ENCODE measurements at regions not wholly inside any gene's neighbourhood (a gene's known extent, or its start where the extent isn't known, plus 50 kb on each side); places are given as distances from the start of the nearest gene placed in this dataset.
A peak's percentile ranks its signal among the peaks of the same experiment; 100 is the strongest.

DNA sequence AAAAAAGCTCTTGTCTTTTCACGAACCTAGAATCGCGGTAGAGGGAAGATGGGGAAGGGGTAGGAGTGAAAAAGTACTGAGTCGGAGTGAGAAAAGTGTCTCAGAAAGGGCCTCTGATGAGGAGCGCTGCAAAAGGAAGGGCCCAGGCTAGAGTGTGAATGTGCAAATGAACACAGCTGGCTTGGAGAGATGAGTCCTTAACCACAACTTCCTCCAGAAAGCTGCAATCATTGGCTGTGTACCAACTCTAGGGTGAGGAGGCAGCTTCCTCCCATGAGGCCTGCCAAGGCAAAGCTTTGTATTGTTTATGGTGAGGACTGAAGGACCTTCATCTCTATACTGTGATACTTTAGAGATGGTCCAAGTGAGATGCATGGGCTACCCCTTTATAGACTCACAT is 566.9 kb upstream of the ANO5 start:
- H3K27ac ChIP-seq (ENCODE audit: low read depth, low read length) = no peak overlapping the region
- no peaks in the 10 kb centered on the region for H3K27me3 ChIP-seq (ENCODE audit: control insufficient read depth, insufficient read depth, low read length)
- no peaks in the 10 kb centered on the region for H3K4me1 ChIP-seq (ENCODE audit: control insufficient read depth, insufficient read depth, low read length)
- DNase-seq (ENCODE audit: low read depth in 4 of 6, low spot score in 6 of 6) = no peak
- no peaks in the 10 kb centered on the region for H3K9me3 ChIP-seq (ENCODE audit: control insufficient read depth, insufficient read depth, low read length)
- H3K36me3 ChIP-seq (ENCODE audit: control insufficient read depth, insufficient read depth, low read length) = no peaks in the 10 kb centered on the region
- WGBS (ENCODE audit: insufficient coverage) = 96% methylated on average over 4 of the region's 5 CpGs
- H3K4me3 ChIP-seq (ENCODE audit: low read depth, low read length) = no peak overlapping the region

DNA sequence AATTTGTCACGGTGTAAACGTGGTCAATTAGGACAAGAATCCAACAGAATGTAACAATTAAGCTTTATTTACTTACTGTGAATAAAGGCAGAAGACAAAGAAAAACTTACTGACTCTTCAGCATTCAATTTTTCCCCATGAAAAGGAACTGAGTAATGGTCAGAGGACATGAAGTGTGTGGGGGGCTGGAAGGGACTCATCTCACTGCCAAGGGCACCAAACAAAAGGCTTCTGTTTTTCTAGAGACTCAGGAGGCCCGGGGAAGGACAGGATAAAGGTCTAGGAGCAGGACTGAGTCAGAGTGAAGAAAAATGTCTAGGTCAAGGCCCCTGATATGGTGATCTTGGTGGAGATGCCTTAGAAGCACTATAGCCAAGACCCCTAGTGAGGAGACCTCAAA is 564.2 kb upstream of the ANO5 start:
- no peak overlapping the region for H3K4me3 ChIP-seq (ENCODE audit: low read depth, low read length)
- no peak overlapping the region for H3K27ac ChIP-seq (ENCODE audit: low read depth, low read length)
- DNase-seq (ENCODE audit: low read depth in 4 of 6, low spot score in 6 of 6) = no peak
- 36% methylated on average over 1 of the region's 3 CpGs for WGBS (ENCODE audit: insufficient coverage)
- H3K9me3 ChIP-seq (ENCODE audit: control insufficient read depth, insufficient read depth, low read length) = no peaks in the 10 kb centered on the region
- no peaks in the 10 kb centered on the region for H3K27me3 ChIP-seq (ENCODE audit: control insufficient read depth, insufficient read depth, low read length)
- H3K4me1 ChIP-seq (ENCODE audit: control insufficient read depth, insufficient read depth, low read length) = no peaks in the 10 kb centered on the region
- no peaks in the 10 kb centered on the region for H3K36me3 ChIP-seq (ENCODE audit: control insufficient read depth, insufficient read depth, low read length)

DNA sequence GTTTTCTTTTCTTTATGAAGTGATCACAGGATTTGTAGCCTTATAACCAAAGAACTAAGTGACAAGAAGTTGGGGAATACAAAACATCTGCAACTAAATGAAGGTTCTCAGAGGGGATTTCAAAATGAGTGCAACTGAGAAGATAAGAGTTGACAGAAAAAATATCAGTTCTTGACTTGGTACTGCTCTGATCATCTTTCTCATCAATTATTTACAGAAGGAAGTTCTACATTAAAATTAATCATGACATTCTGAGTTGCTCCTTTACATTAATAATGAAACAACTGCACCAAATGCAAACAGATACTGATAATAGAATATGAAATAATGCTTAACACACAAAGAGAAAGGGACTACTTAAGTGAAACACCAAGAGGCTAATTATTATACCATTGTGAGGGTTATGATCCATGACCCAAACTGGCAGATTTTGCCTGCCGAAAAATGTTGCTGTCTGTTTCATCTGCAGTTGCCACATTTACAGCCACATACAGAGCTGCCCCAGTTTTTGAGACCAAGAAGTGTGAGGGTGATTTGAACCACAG is 561.9 kb upstream of the ANO5 start:
- Histone ChIP-seq H3K27ac (ENCODE audit: low read depth, low read length) (no peak overlapping the region), H3K4me1 (ENCODE audit: control insufficient read depth, insufficient read depth, low read length) (no peaks in the 10 kb centered on the region), H3K4me3 (ENCODE audit: low read depth, low read length) (no peak overlapping the region), H3K27me3 (ENCODE audit: control insufficient read depth, insufficient read depth, low read length) (no peaks in the 10 kb centered on the region), H3K9me3 (ENCODE audit: control insufficient read depth, insufficient read depth, low read length) (no peaks in the 10 kb centered on the region), H3K36me3 (ENCODE audit: control insufficient read depth, insufficient read depth, low read length) (no peaks in the 10 kb centered on the region)
- DNase-seq (ENCODE audit: low read depth in 4 of 6, low spot score in 6 of 6) = peak in 1 of 6 donors; percentile 34
- no CpG with 5 or more reads among the region's 1 CpG for WGBS (ENCODE audit: insufficient coverage)

DNA sequence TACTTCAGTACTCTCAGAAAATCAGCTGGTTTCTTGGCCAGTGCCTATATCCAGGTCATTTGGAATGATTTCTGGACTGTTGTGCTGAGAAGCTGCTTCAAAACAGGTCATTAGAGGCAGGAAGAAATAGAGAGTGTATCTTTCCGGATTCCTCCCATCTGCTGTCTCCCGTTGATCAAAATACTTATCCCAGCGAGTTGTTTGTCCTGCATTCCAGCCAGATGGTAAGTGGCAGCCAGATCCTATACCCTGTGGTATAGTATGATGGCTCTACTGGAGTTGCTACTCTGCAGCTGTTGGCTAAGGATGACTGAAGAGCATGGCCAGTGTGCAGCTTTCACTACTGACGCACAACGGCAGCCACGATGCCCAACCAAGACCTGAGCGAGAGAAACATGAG is 560.9 kb upstream of the ANO5 start:
- Histone ChIP-seq H3K4me3 (ENCODE audit: low read depth, low read length) (no peak overlapping the region), H3K27ac (ENCODE audit: low read depth, low read length) (no peak overlapping the region), H3K4me1 (ENCODE audit: control insufficient read depth, insufficient read depth, low read length) (no peaks in the 10 kb centered on the region), H3K27me3 (ENCODE audit: control insufficient read depth, insufficient read depth, low read length) (no peaks in the 10 kb centered on the region), H3K36me3 (ENCODE audit: control insufficient read depth, insufficient read depth, low read length) (no peaks in the 10 kb centered on the region), H3K9me3 (ENCODE audit: control insufficient read depth, insufficient read depth, low read length) (no peaks in the 10 kb centered on the region)
- DNase-seq (ENCODE audit: low read depth in 4 of 6, low spot score in 6 of 6) = peak in 1 of 6 donors; percentile 70
- 57% methylated on average over 4 of the region's 7 CpGs for WGBS (ENCODE audit: insufficient coverage)

DNA sequence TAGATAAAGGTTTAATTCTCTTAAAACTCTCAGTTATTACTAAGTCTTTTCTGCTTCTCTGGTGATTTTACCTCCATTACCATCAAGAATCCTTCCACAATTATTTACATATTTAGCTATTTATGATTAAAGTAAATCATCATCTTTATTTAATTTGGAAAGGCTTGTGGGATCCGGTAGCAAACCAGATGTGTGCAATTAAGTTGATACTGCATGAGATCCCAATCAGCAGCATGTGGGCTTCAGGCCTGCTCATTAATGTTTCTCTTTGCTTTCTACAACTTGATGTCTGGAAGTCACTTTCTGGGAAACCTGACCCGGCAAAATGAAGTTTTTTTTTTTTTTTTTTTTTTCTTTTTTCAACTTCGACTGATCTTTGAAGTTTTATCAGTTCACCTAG is 558.4 kb upstream of the ANO5 start:
- no peaks in the 10 kb centered on the region for H3K27me3 ChIP-seq (ENCODE audit: control insufficient read depth, insufficient read depth, low read length)
- WGBS (ENCODE audit: insufficient coverage) = no CpG with 5 or more reads among the region's 3 CpGs
- H3K4me1 ChIP-seq (ENCODE audit: control insufficient read depth, insufficient read depth, low read length) = no peaks in the 10 kb centered on the region
- no peak for DNase-seq (ENCODE audit: low read depth in 4 of 6, low spot score in 6 of 6)
- H3K4me3 ChIP-seq (ENCODE audit: low read depth, low read length) = no peak overlapping the region
- H3K9me3 ChIP-seq (ENCODE audit: control insufficient read depth, insufficient read depth, low read length) = no peaks in the 10 kb centered on the region
- no peak overlapping the region for H3K27ac ChIP-seq (ENCODE audit: low read depth, low read length)
- no peaks in the 10 kb centered on the region for H3K36me3 ChIP-seq (ENCODE audit: control insufficient read depth, insufficient read depth, low read length)

DNA sequence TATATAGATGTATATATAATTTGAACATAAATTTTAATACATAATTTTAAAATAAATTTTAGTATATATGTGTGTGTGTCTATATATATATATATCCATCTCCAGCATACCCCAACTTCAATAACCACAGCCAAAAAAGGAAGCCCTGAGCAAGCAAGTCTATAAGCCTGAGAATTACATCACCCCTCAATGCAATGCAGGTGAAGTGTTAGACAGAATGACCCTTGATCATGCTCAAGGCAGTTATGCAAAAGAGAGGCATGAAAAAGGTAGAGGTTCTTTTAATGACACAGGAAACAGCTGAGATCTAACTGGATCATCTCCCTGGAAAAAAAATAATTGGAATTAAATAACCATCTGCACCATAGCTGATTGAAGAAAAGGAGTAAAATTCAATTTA is 557.9 kb upstream of the ANO5 start:
- no peak overlapping the region for H3K27ac ChIP-seq (ENCODE audit: low read depth, low read length)
- no peaks in the 10 kb centered on the region for H3K36me3 ChIP-seq (ENCODE audit: control insufficient read depth, insufficient read depth, low read length)
- H3K27me3 ChIP-seq (ENCODE audit: control insufficient read depth, insufficient read depth, low read length) = no peaks in the 10 kb centered on the region
- no peak overlapping the region for H3K4me3 ChIP-seq (ENCODE audit: low read depth, low read length)
- H3K4me1 ChIP-seq (ENCODE audit: control insufficient read depth, insufficient read depth, low read length) = no peaks in the 10 kb centered on the region
- no peaks in the 10 kb centered on the region for H3K9me3 ChIP-seq (ENCODE audit: control insufficient read depth, insufficient read depth, low read length)
- no peak for DNase-seq (ENCODE audit: low read depth in 4 of 6, low spot score in 6 of 6)

DNA sequence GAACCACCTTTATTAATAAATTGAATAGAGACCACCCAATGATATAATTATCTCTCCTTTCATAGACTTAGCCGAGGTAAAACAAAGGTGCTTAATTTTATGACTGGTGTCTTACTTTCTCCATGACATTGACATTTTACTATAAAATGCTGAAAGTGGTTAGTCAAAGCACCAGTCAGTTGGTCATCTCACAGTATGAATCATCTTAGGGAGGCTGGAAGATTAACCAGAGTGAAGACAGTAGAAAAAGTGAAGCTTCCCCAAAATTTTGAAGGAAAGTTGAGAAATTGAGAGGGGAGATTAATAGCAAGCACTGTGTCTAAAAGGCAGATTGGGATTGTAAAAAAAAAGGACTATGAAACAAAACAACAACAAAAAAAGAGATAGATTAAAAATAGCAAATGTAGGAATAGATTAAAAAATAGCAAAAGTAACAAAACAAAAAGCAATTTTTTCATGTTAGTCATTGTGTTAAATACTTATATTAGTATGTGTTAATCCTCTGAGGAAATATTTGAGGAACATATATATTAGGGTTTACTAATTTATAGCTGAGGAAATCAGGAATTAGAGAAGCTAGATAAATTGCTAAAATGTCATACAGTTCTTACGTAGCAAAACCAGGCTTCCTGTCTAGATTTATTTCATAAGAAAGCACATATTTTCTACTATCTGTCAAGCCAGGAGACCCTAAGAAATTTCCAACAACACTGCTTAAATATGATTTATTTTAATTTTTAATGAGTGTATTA is 557.3 kb upstream of the ANO5 start:
- WGBS (ENCODE audit: insufficient coverage) = no CpG with 5 or more reads among the region's 2 CpGs
- DNase-seq (ENCODE audit: low read depth in 4 of 6, low spot score in 6 of 6) = no peak
- H3K4me3 ChIP-seq (ENCODE audit: low read depth, low read length) = no peak overlapping the region
- H3K27ac ChIP-seq (ENCODE audit: low read depth, low read length) = no peak overlapping the region
- H3K9me3 ChIP-seq (ENCODE audit: control insufficient read depth, insufficient read depth, low read length) = no peaks in the 10 kb centered on the region
- no peaks in the 10 kb centered on the region for H3K36me3 ChIP-seq (ENCODE audit: control insufficient read depth, insufficient read depth, low read length)
- H3K4me1 ChIP-seq (ENCODE audit: control insufficient read depth, insufficient read depth, low read length) = no peaks in the 10 kb centered on the region
- H3K27me3 ChIP-seq (ENCODE audit: control insufficient read depth, insufficient read depth, low read length) = no peaks in the 10 kb centered on the region

DNA sequence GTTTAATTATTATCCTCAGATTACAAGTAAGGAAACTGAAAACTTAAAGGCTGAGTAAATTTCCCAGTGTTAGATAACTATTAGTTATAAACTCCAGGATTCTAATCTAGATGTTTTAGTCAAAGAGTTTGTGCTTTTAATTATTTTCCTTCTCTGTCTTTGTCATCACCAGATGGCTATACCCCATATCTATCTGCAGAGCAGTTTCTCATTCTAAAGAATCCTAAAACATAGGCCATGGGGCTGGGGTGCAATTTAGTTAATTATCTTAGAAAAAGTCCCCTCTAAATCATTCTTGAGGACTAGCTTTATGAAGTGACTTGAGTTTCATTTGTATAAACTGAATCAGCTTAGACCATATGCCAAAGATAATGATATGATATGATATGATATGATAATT is 556.3 kb upstream of the ANO5 start:
- no peak overlapping the region for H3K4me3 ChIP-seq (ENCODE audit: low read depth, low read length)
- H3K27me3 ChIP-seq (ENCODE audit: control insufficient read depth, insufficient read depth, low read length) = no peaks in the 10 kb centered on the region
- H3K27ac ChIP-seq (ENCODE audit: low read depth, low read length) = no peak overlapping the region
- no peaks in the 10 kb centered on the region for H3K9me3 ChIP-seq (ENCODE audit: control insufficient read depth, insufficient read depth, low read length)
- no peaks in the 10 kb centered on the region for H3K36me3 ChIP-seq (ENCODE audit: control insufficient read depth, insufficient read depth, low read length)
- no peaks in the 10 kb centered on the region for H3K4me1 ChIP-seq (ENCODE audit: control insufficient read depth, insufficient read depth, low read length)
- DNase-seq (ENCODE audit: low read depth in 4 of 6, low spot score in 6 of 6) = no peak

DNA sequence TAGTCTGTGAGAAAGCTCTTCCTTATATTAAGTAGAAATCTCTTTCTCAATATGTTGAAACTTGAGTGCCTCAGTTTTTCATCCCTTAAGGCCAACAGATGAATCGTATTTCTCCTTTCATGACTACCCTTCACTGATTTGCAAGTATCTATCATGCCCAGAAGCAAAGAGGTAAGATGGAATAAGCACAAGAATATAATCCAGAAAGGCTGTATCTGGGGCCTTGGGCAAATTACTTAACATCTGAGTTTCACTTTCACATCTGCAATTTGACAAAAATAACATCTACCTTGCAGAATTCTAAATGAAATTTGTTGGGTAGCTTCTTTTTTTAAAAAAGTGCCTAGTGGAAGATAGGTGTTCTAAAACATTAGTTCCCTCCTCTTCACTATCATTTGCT is 552.4 kb upstream of the ANO5 start:
- H3K4me3 ChIP-seq (ENCODE audit: low read depth, low read length) = no peak overlapping the region
- no peaks in the 10 kb centered on the region for H3K27me3 ChIP-seq (ENCODE audit: control insufficient read depth, insufficient read depth, low read length)
- no CpG with 5 or more reads among the region's 1 CpG for WGBS (ENCODE audit: insufficient coverage)
- no peaks in the 10 kb centered on the region for H3K4me1 ChIP-seq (ENCODE audit: control insufficient read depth, insufficient read depth, low read length)
- no peak overlapping the region for H3K27ac ChIP-seq (ENCODE audit: low read depth, low read length)
- no peak for DNase-seq (ENCODE audit: low read depth in 4 of 6, low spot score in 6 of 6)
- no peaks in the 10 kb centered on the region for H3K36me3 ChIP-seq (ENCODE audit: control insufficient read depth, insufficient read depth, low read length)
- no peaks in the 10 kb centered on the region for H3K9me3 ChIP-seq (ENCODE audit: control insufficient read depth, insufficient read depth, low read length)

DNA sequence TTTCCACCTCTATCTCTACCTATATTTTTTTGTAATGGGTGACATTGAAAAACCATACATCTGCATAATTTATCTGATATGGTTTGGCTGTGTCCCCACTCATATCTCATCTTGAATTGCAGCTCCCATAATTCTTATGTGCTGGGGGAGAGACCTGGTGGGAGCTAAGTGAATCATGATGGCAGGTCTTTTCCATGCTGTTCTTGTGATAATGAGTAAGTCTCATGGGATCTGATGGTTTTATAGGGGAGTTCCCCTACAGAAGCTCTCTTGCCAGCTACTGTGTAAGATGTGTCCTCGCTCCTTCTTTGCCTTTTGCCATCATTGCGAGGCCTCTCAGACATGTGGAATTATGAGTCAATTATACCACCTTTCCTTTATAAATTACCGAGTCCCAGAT is 551.0 kb upstream of the ANO5 start:
- no peaks in the 10 kb centered on the region for H3K27me3 ChIP-seq (ENCODE audit: control insufficient read depth, insufficient read depth, low read length)
- H3K4me3 ChIP-seq (ENCODE audit: low read depth, low read length) = no peak overlapping the region
- H3K27ac ChIP-seq (ENCODE audit: low read depth, low read length) = no peak overlapping the region
- H3K36me3 ChIP-seq (ENCODE audit: control insufficient read depth, insufficient read depth, low read length) = no peaks in the 10 kb centered on the region
- no CpG with 5 or more reads among the region's 3 CpGs for WGBS (ENCODE audit: insufficient coverage)
- DNase-seq (ENCODE audit: low read depth in 4 of 6, low spot score in 6 of 6) = no peak
- H3K4me1 ChIP-seq (ENCODE audit: control insufficient read depth, insufficient read depth, low read length) = no peaks in the 10 kb centered on the region
- H3K9me3 ChIP-seq (ENCODE audit: control insufficient read depth, insufficient read depth, low read length) = no peaks in the 10 kb centered on the region
